CD4-positive, CD25-positive, alpha-beta regulatory T cell (primary cell): ENCODE measurements at regions not wholly inside any gene's neighbourhood (a gene's known extent, or its start where the extent isn't known, plus 50 kb on each side); places are given as distances from the start of the nearest gene placed in this dataset.
A peak's percentile ranks its signal among the peaks of the same experiment; 100 is the strongest.

ENCODE experiments used
- ATAC-seq, 2 donors: fragments of 150-1000 bp; cut with Tn5 transposase; one replicate each; pipeline ENCODE4 v1.10.0; 2021; ENCODE audit warnings: low read depth in 2 of 2, moderate number of reproducible peaks in 2 of 2, moderate library complexity in 1 of 2
- DNase-seq, 3 donors: peaks; one replicate each; pipeline versions ENCODE4 v3.0.0 to v3.0.0-alpha.2; 2012 to 2022; ENCODE audit warnings: mixed read lengths in 1 of 3
- H3K27ac ChIP-seq: one replicate; pipeline ENCODE4 v1.7.0; 2013; ENCODE audit warnings: mild to moderate bottlenecking, low read length; ENCODE audit not compliant: insufficient read depth, poor library complexity, severe bottlenecking
- H3K27me3 ChIP-seq: one replicate; pipeline ENCODE4 v1.7.0; 2013; ENCODE audit warnings: low read length; ENCODE audit not compliant: control insufficient read depth, insufficient read depth
- H3K36me3 ChIP-seq: one replicate; pipeline ENCODE4 v1.7.0; 2013; ENCODE audit warnings: mild to moderate bottlenecking, low read length, moderate library complexity; ENCODE audit not compliant: control insufficient read depth, insufficient read depth
- H3K4me1 ChIP-seq: 2 replicates; pipeline ENCODE4 v1.7.0; 2013; ENCODE audit warnings: mild to moderate bottlenecking, low read length; ENCODE audit not compliant: insufficient read depth, control insufficient read depth, poor library complexity, severe bottlenecking
- H3K4me3 ChIP-seq: one replicate; pipeline ENCODE4 v1.7.0; 2013; ENCODE audit warnings: low read depth, mild to moderate bottlenecking, low read length, moderate library complexity
- H3K9me3 ChIP-seq, 2 experiments: 1 replicate in 1 of 2; 2 replicates in 1 of 2; pipeline ENCODE4 v1.7.0; 2013; ENCODE audit warnings: low read length in 2 of 2, mild to moderate bottlenecking in 1 of 2, moderate library complexity in 1 of 2; ENCODE audit not compliant: control insufficient read depth in 2 of 2
- H3K27ac Mint-ChIP-seq, 3 donors: one replicate each; pipeline ENCODE4 v1.8.0; 2020 to 2022; ENCODE audit warnings: mild to moderate bottlenecking in 3 of 3, mixed read lengths in 3 of 3, moderate library complexity in 2 of 3
- H3K27me3 Mint-ChIP-seq: one replicate; pipeline ENCODE4 v1.8.0; 2022; ENCODE audit warnings: mild to moderate bottlenecking, mixed read lengths
- H3K36me3 Mint-ChIP-seq: one replicate; pipeline ENCODE4 v1.8.0; 2020; ENCODE audit warnings: mixed read lengths
- H3K4me1 Mint-ChIP-seq, 4 donors: one replicate each; pipeline ENCODE4 v1.8.0; 2020 to 2022; ENCODE audit warnings: mixed read lengths in 4 of 4, mild to moderate bottlenecking in 1 of 4
- H3K4me3 Mint-ChIP-seq, 4 donors: one replicate each; pipeline ENCODE4 v1.8.0; 2020 to 2022; ENCODE audit warnings: mild to moderate bottlenecking in 4 of 4, mixed read lengths in 4 of 4, moderate library complexity in 3 of 4
- H3K9me3 Mint-ChIP-seq, 7 donors: one replicate each; pipeline ENCODE4 v1.8.0; 2020 to 2022; ENCODE audit warnings: mixed read lengths in 7 of 7, mild to moderate bottlenecking in 3 of 7, moderate library complexity in 2 of 7

- H3K27me3 Mint-ChIP-seq = no peaks in the 10 kb centered on the region
- H3K4me3 Mint-ChIP-seq = no peak overlapping the region
- DNase-seq = no peak
- Histone ChIP-seq H3K27me3 (no peaks in the 10 kb centered on the region), H3K27ac (no peak overlapping the region), H3K9me3 (no peaks in the 10 kb centered on the region), H3K4me1 (no peaks in the 10 kb centered on the region), H3K36me3 (no peaks in the 10 kb centered on the region), H3K4me3 (no peak overlapping the region)
- no peaks in the 10 kb centered on the region for H3K36me3 Mint-ChIP-seq
- H3K27ac Mint-ChIP-seq = no peak overlapping the region
- H3K9me3 Mint-ChIP-seq = peaks cover 0 to 3% (median 0%) of the 10 kb centered on the region in 7 donors
- peaks cover 0 to 2% (median 0%) of the 10 kb centered on the region in 4 donors for H3K4me1 Mint-ChIP-seq
- ATAC-seq = no peak
These were observed 76.4 kb upstream of the FUNDC1 start for GRCh38 chrX:44619039-44619438.

GRCh38 chrX:44596277-44596676, 53.6 kb upstream of the FUNDC1 start:
- Histone ChIP-seq H3K27ac (no peak overlapping the region), H3K4me3 (no peak overlapping the region), H3K9me3 (no peaks in the 10 kb centered on the region), H3K27me3 (no peaks in the 10 kb centered on the region), H3K4me1 (no peaks in the 10 kb centered on the region), H3K36me3 (no peaks in the 10 kb centered on the region)
- DNase-seq = no peak
- Mint-ChIP-seq H3K9me3 (peaks cover 0 to 7% (median 2%) of the 10 kb centered on the region in 7 donors), H3K36me3 (no peaks in the 10 kb centered on the region), H3K27ac (peak overlapping the region in 1 of 3 donors; percentile 66), H3K4me1 (no peaks in the 10 kb centered on the region), H3K4me3 (no peak overlapping the region), H3K27me3 (no peaks in the 10 kb centered on the region)
- no peak for ATAC-seq
